ENCODE measurements at regions not wholly inside any gene's neighbourhood (a gene's known extent, or its start where the extent isn't known, plus 50 kb on each side); places are given as distances from the start of the nearest gene placed in this dataset.

DNA sequence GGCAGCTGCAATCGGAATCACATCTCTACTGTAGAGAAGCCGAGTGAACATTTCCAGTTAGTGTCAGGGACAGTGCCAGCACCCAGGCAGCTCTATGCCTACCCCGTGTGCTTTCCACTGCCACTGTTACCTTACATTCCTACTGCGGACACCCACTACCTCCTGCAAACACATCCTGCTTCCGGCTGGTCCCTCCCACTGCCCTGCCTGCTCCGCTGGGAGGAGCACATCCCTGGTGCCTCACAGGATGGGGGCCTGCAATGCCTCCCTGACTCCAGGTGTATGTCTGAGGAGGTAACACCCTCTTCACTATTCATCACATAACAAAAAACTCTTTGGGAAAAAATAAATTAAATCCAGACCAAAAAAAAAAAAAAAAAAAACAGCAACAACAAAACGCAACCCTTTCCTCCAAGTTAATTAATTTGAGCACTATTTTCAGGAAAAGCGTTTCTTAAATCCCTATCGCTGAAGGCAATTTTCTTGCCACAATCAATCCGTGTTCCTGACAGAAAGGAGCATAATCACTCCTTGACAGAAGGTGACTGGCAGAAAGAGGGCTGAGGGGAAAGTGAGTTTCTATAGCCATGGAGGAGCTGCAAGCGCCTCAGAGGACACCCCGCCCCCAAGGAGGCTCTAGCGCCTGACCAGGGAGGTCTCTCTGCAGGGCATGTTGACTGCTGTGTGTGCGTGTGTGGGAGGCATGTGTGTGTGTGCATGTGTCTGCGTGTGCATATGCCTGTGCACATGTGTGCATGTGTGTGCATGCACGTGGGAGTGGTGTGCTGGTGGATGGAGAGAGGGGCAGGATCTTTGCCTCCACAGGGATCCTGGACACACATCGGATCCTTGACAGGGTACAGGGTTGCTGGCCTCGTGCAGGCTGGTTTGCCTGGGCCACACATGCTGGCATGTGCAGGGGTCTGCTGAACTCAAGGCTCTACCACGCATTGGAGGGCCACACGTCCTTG lies 134.8 kb upstream of the NTM start:
- Histone ChIP-seq H3K36me3 (replicated peaks; ENCODE audit: insufficient read depth, low read depth) (no peaks in the 10 kb centered on the region), H3K9me3 (ENCODE audit: low read depth) (no peaks in the 10 kb centered on the region), H3K79me2 (no peaks in the 10 kb centered on the region), H2AFZ (no peak overlapping the region), H3K27me3 (peaks cover 3% of the 10 kb centered on the region), H3K4me2 (no peak overlapping the region), H3K4me3 (no peak overlapping the region), H3K9me2 (replicated peaks; ENCODE audit: insufficient read depth) (no peaks in the 10 kb centered on the region), H4K20me1 (ENCODE audit: insufficient read depth, poor library complexity, severe bottlenecking) (no peaks in the 10 kb centered on the region), H3K27ac (no peak overlapping the region), H3K4me1 (ENCODE audit: insufficient read depth) (no peaks in the 10 kb centered on the region)
- TF ChIP-seq EZH2phosphoT487 (IDR thresholded peaks at IDR 0.05; ENCODE audit: low read depth, severe bottlenecking, unreplicated experiment) = no peak
- TF ChIP-seq EZH2 (IDR thresholded peaks at IDR 0.05; ENCODE audit: borderline replicate concordance) = no peak
- TF ChIP-seq, protein P1, sequence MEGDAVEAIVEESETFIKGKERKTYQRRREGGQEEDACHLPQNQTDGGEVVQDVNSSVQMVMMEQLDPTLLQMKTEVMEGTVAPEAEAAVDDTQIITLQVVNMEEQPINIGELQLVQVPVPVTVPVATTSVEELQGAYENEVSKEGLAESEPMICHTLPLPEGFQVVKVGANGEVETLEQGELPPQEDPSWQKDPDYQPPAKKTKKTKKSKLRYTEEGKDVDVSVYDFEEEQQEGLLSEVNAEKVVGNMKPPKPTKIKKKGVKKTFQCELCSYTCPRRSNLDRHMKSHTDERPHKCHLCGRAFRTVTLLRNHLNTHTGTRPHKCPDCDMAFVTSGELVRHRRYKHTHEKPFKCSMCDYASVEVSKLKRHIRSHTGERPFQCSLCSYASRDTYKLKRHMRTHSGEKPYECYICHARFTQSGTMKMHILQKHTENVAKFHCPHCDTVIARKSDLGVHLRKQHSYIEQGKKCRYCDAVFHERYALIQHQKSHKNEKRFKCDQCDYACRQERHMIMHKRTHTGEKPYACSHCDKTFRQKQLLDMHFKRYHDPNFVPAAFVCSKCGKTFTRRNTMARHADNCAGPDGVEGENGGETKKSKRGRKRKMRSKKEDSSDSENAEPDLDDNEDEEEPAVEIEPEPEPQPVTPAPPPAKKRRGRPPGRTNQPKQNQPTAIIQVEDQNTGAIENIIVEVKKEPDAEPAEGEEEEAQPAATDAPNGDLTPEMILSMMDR (IDR thresholded peaks at IDR 0.05; ENCODE audit: poor library complexity) = no peak
- no peak for DNase-seq (ENCODE audit: low spot score)
- WGBS (ENCODE audit: low lambda C conversion rate, missing lambda C conversion rate) = 82% methylated on average over 20 of the region's 20 CpGs

DNA sequence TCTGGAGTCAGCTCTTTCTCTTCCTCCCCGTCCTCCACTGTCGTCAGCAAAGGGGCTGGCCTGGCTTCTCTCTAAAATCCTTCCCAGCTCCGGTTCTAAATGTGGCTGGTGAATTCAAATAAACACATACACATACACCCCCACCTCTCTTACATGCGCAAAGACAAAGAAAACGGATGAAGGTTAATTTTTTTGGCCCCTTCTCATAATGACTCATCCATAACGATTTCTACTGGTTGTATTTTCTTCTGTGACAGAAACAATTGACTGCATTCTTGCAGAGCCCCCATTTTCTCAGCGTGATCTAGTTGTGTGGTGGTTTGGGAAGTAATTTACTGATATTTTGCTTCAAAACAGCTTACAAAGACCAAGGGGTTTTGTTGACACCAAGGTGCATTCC lies 130.0 kb upstream of the NTM start:
- no peaks in the 10 kb centered on the region for H3K9me3 ChIP-seq (ENCODE audit: low read depth)
- H3K79me2 ChIP-seq = no peaks in the 10 kb centered on the region
- H3K36me3 ChIP-seq (replicated peaks; ENCODE audit: insufficient read depth, low read depth) = no peaks in the 10 kb centered on the region
- H3K27ac ChIP-seq = no peak overlapping the region
- no peak overlapping the region for H2AFZ ChIP-seq
- peaks cover 20% of the 10 kb centered on the region for H3K27me3 ChIP-seq
- no peak overlapping the region for H3K4me3 ChIP-seq
- 86% methylated on average over 7 of the region's 7 CpGs for WGBS (ENCODE audit: low lambda C conversion rate, missing lambda C conversion rate)
- H3K9me2 ChIP-seq (replicated peaks; ENCODE audit: insufficient read depth) = no peaks in the 10 kb centered on the region
- DNase-seq (ENCODE audit: low spot score) = no peak
- no peaks in the 10 kb centered on the region for H3K4me1 ChIP-seq (ENCODE audit: insufficient read depth)
- H3K4me2 ChIP-seq = no peak overlapping the region
- no peaks in the 10 kb centered on the region for H4K20me1 ChIP-seq (ENCODE audit: insufficient read depth, poor library complexity, severe bottlenecking)
- TF ChIP-seq, protein P1 (IDR thresholded peaks at IDR 0.05; ENCODE audit: poor library complexity) = no peak
- no peak for TF ChIP-seq EZH2 (IDR thresholded peaks at IDR 0.05; ENCODE audit: borderline replicate concordance)
- TF ChIP-seq EZH2phosphoT487 (IDR thresholded peaks at IDR 0.05; ENCODE audit: low read depth, severe bottlenecking, unreplicated experiment) = no peak

DNA sequence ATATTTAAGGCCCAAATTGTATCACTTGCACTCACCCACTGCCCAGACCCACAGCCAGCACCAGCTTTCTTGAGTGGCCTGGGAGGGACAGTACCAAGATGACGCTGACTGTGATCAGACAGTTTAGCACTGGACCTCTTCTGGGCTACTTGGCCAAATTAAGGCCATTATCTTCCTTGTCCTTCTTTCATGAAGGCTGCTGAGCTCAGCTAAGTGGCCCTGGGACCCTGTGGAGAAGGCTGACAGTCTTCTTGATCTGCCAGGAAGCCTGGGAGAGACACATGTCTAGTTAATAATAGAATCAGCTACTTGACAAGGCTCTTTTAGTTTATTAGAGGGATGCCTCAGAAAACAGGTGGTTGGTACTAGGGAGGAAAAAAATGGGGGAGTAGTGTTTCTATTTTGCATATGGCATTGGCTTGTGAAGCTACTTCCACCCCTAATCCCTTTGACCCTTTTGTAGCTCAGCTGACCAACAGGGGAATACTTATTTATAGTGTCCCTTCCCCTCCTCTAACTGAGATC lies 127.9 kb upstream of the NTM start:
- Histone ChIP-seq H3K9me2 (replicated peaks; ENCODE audit: insufficient read depth) (no peaks in the 10 kb centered on the region), H4K20me1 (ENCODE audit: insufficient read depth, poor library complexity, severe bottlenecking) (no peaks in the 10 kb centered on the region), H3K79me2 (no peaks in the 10 kb centered on the region), H3K27ac (no peak overlapping the region), H3K9me3 (ENCODE audit: low read depth) (no peaks in the 10 kb centered on the region), H2AFZ (no peak overlapping the region), H3K36me3 (replicated peaks; ENCODE audit: insufficient read depth, low read depth) (no peaks in the 10 kb centered on the region), H3K4me3 (no peak overlapping the region), H3K4me1 (ENCODE audit: insufficient read depth) (no peaks in the 10 kb centered on the region), H3K27me3 (peaks cover 41% of the 10 kb centered on the region), H3K4me2 (no peak overlapping the region)
- WGBS (ENCODE audit: low lambda C conversion rate, missing lambda C conversion rate) = 95% methylated on average over 1 of the region's 1 CpG
- TF ChIP-seq EZH2phosphoT487 (IDR thresholded peaks at IDR 0.05; ENCODE audit: low read depth, severe bottlenecking, unreplicated experiment) (no peak), EZH2 (IDR thresholded peaks at IDR 0.05; ENCODE audit: borderline replicate concordance) (no peak)
- TF ChIP-seq, protein P1 (IDR thresholded peaks at IDR 0.05; ENCODE audit: poor library complexity) = no peak
- no peak for DNase-seq (ENCODE audit: low spot score)

Measured in hepatocyte (in vitro differentiated cells).